ENCODE measurements at regions not wholly inside any gene's neighbourhood (a gene's known extent, or its start where the extent isn't known, plus 50 kb on each side); places are given as distances from the start of the nearest gene placed in this dataset.

GRCh38 chr9:12972608-12973589 lies 198.1 kb downstream of the LURAP1L start:
- no peak for TF ChIP-seq CTCF (IDR thresholded peaks at IDR 0.05; ENCODE audit: unreplicated experiment)
- DNase-seq (ENCODE audit: low spot score, unreplicated experiment), result no peak
- H3K27me3 Mint-ChIP-seq, result no peaks in the 10 kb centered on the region
- no peaks in the 10 kb centered on the region for H3K9me3 Mint-ChIP-seq (ENCODE audit: low read depth)
- H3K36me3 Mint-ChIP-seq (ENCODE audit: insufficient read depth), result no peaks in the 10 kb centered on the region
- H3K27ac Mint-ChIP-seq, result peak overlapping the region; percentile 29
- peaks cover 2% of the 10 kb centered on the region for H3K4me1 Mint-ChIP-seq (ENCODE audit: low read depth)
- no peak overlapping the region for H3K4me3 Mint-ChIP-seq (ENCODE audit: low read depth)

GRCh38 chr9:12973710-12974109 lies 198.9 kb downstream of the LURAP1L start:
- Mint-ChIP-seq H3K4me1 (ENCODE audit: low read depth) (peaks cover 2% of the 10 kb centered on the region), H3K4me3 (ENCODE audit: low read depth) (no peak overlapping the region), H3K27ac (no peak overlapping the region), H3K9me3 (ENCODE audit: low read depth) (no peaks in the 10 kb centered on the region), H3K36me3 (ENCODE audit: insufficient read depth) (no peaks in the 10 kb centered on the region), H3K27me3 (no peaks in the 10 kb centered on the region)
- no peak for DNase-seq (ENCODE audit: low spot score, unreplicated experiment)
- no peak for TF ChIP-seq CTCF (IDR thresholded peaks at IDR 0.05; ENCODE audit: unreplicated experiment)

DNA sequence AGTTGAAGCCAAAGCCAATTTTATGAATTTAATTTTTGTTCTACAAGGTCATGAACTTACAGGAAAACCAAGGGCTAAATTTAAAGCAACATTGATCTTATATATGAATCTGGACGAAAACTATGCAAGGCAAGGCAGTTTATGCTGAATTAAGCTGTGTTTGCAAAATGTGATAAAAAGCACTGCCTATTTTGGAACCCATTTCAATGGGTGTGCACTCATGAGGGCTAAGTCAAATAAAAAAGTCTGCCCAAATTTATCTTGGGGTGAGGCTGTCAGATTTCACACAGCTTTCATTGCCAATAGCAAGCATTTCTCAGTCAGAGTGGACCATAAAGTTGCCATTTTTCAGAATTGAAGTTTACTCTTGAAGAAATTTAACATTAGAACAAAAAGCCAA lies 199.9 kb downstream of the LURAP1L start:
- DNase-seq (ENCODE audit: low spot score, unreplicated experiment), result no peak
- H3K4me1 Mint-ChIP-seq (ENCODE audit: low read depth), result peaks cover 2% of the 10 kb centered on the region
- no peak overlapping the region for H3K27ac Mint-ChIP-seq
- no peak overlapping the region for H3K4me3 Mint-ChIP-seq (ENCODE audit: low read depth)
- TF ChIP-seq CTCF (IDR thresholded peaks at IDR 0.05; ENCODE audit: unreplicated experiment), result no peak
- no peaks in the 10 kb centered on the region for H3K9me3 Mint-ChIP-seq (ENCODE audit: low read depth)
- no peaks in the 10 kb centered on the region for H3K27me3 Mint-ChIP-seq
- H3K36me3 Mint-ChIP-seq (ENCODE audit: insufficient read depth), result no peaks in the 10 kb centered on the region

DNA sequence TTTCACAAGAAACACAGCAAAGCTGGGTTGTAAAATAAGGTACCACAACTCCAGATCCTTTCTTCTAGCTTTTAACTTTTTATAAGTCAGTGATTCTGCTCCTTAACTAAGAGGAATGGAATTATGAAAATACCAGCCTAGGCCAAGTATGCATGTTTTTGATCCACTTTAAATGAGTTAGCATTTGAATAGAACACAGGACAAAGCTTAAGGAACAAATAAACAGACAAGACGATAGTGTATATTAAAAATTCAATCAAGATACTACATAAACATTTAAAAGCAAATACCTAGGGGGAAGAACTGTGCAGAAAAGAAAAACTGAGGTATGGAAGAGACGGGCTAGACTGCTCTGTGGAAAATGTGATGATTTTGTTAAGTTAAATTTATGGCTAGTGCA lies 200.7 kb downstream of the LURAP1L start:
- no peak overlapping the region for H3K27ac Mint-ChIP-seq
- H3K27me3 Mint-ChIP-seq, result no peaks in the 10 kb centered on the region
- H3K9me3 Mint-ChIP-seq (ENCODE audit: low read depth), result no peaks in the 10 kb centered on the region
- H3K4me1 Mint-ChIP-seq (ENCODE audit: low read depth), result peaks cover 2% of the 10 kb centered on the region
- no peak for DNase-seq (ENCODE audit: low spot score, unreplicated experiment)
- no peaks in the 10 kb centered on the region for H3K36me3 Mint-ChIP-seq (ENCODE audit: insufficient read depth)
- H3K4me3 Mint-ChIP-seq (ENCODE audit: low read depth), result no peak overlapping the region
- no peak for TF ChIP-seq CTCF (IDR thresholded peaks at IDR 0.05; ENCODE audit: unreplicated experiment)

DNA sequence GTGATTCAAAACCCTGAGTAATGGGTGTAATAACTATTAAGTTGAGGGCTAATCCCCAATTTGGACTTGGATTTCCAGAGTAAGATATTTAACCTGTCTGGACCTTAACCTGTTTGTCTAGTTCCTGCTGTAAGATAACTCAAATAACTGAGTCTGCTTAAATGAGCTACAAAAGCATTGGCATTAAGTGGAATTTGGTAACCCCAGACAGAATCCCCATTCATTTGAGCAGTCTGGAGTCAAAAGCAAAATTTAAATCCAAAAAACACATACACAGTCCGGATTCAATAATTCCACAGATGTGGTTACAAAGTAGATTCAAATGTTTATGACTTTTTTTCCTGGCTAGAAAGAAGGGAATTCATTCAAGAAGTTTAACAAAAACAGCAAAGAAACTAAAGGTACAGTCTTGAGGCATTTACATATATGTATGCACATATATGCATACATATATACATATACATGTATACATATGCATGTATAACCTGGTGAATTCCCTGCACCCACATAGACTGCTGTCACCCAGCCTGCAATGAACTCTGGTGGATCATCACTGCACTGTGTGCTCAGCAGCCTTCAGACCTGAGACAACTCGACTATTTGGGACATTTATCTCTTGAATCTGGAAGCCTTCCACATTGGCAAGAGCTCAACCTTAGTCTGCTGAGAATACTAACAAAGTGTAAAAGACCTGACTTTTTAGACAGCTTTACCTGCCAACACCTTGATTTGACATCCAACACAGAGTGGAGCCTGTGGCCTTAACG lies 205.4 kb downstream of the LURAP1L start:
- no peak overlapping the region for H3K27ac Mint-ChIP-seq
- no peak for DNase-seq (ENCODE audit: low spot score, unreplicated experiment)
- H3K27me3 Mint-ChIP-seq, result no peaks in the 10 kb centered on the region

More for the DNA sequence above, 205.4 kb downstream of the LURAP1L start:
- no peak for TF ChIP-seq CTCF (IDR thresholded peaks at IDR 0.05; ENCODE audit: unreplicated experiment)
- Mint-ChIP-seq H3K36me3 (ENCODE audit: insufficient read depth) (no peaks in the 10 kb centered on the region), H3K9me3 (ENCODE audit: low read depth) (peaks cover 6% of the 10 kb centered on the region), H3K4me3 (ENCODE audit: low read depth) (no peak overlapping the region), H3K4me1 (ENCODE audit: low read depth) (peaks cover 5% of the 10 kb centered on the region)
